ENCODE measurements at regions not wholly inside any gene's neighbourhood (a gene's known extent, or its start where the extent isn't known, plus 50 kb on each side); places are given as distances from the start of the nearest gene placed in this dataset.

- CTCF ChIA-PET, result no interaction called here
Observed at GRCh38 chr19:28185646-28186045, 1027.3 kb downstream of the UQCRFS1 start.

More at GRCh38 chr19:28185646-28186045, 1027.3 kb downstream of the UQCRFS1 start:
- Histone ChIP-seq H4K20me1 (replicated peaks; ENCODE audit: control insufficient read depth, extremely low read depth, insufficient read depth, low read length) (no peaks in the 10 kb centered on the region), H3K4me3 (replicated peaks in 1 of 3; ENCODE audit: insufficient read depth in 1 of 3, low read depth in 1 of 3, low read length in 3 of 3) (no peak overlapping the region), H3K4me2 (ENCODE audit: insufficient read depth, low read length) (no peak overlapping the region), H3K9me3 (replicated peaks; ENCODE audit: control insufficient read depth, insufficient read depth, low read length) (peaks cover 2% of the 10 kb centered on the region), H3K27me3 (ENCODE audit: control insufficient read depth in 2 of 2, insufficient read depth in 2 of 2, low read length in 2 of 2) (no peaks in the 10 kb centered on the region), H3K79me2 (ENCODE audit: control insufficient read depth, insufficient read depth, low read length) (no peaks in the 10 kb centered on the region), H3K9me1 (replicated peaks; ENCODE audit: control insufficient read depth, extremely low read depth, insufficient read depth, low read length) (no peaks in the 10 kb centered on the region), H3K36me3 (ENCODE audit: control insufficient read depth in 2 of 2, extremely low read depth in 1 of 2, insufficient read depth in 2 of 2, low read length in 2 of 2) (no peaks in the 10 kb centered on the region), H3K4me1 (ENCODE audit: control insufficient read depth, extremely low read depth, insufficient read depth, low read length) (no peaks in the 10 kb centered on the region), H3K27ac (ENCODE audit: insufficient read depth, low read depth, low read length) (no peak overlapping the region), H2AFZ (ENCODE audit: low read depth, low read length) (no peak overlapping the region), H3K9ac (replicated peaks; ENCODE audit: extremely low read depth, insufficient read depth, low read length) (no peak overlapping the region)
- TF ChIP-seq POLR2A (IDR thresholded peaks at IDR 0.05; ENCODE audit: low read depth, low read length) (no peak), MAX (IDR thresholded peaks at IDR 0.05; ENCODE audit: insufficient read depth, insufficient read length) (no peak), MYC (IDR thresholded peaks at IDR 0.05; ENCODE audit: low read depth, low read length) (no peak), FOS (IDR thresholded peaks at IDR 0.05; ENCODE audit: borderline replicate concordance, insufficient read depth, low read length) (no peak), CTCF (IDR thresholded peaks at IDR 0.05; ENCODE audit: extremely low read depth in 1 of 2, insufficient read depth in 1 of 2, low read depth in 1 of 2, low read length in 2 of 2) (no peak), JUN (IDR thresholded peaks at IDR 0.05; ENCODE audit: borderline replicate concordance, insufficient read depth, insufficient read length, low read depth) (no peak), EZH2 (IDR thresholded peaks at IDR 0.05; ENCODE audit: borderline replicate concordance, low read depth, low read length, severe bottlenecking) (no peak), POLR2AphosphoS5 (IDR thresholded peaks at IDR 0.05; ENCODE audit: insufficient read depth, low read depth, low read length) (no peak), GATA2 (IDR thresholded peaks at IDR 0.05; ENCODE audit: insufficient read depth, insufficient read length, low read depth, low read length) (no peak)
- FAIRE-seq (no peak), DNase-seq (ENCODE audit: low read depth, low spot score) (no peak)
- dilution Hi-C loops (cut with MboI; ENCODE audit: extremely low pct_ligation_motif_present, low sequenced_read_pairs), result no loop called here
- POLR2A ChIA-PET, result no interaction called here
- intact Hi-C loops (cut with micrococcal nuclease), result no loop called here
- no TSS peak for BruUV-seq (replicated peaks)

All from endothelial cell of umbilical vein (primary cell).